Muscle of back (tissue), 3 donors: ENCODE measurements at regions not wholly inside any gene's neighbourhood (a gene's known extent, or its start where the extent isn't known, plus 50 kb on each side); places are given as distances from the start of the nearest gene placed in this dataset.

Source experiments
- DNase-seq, 3 donors: peaks; one replicate each; pipeline versions ENCODE4 v3.0.0 to v3.0.0-alpha.2; 2013

GRCh38 chr10:28781296-28781695 lies 104.0 kb downstream of the BAMBI start:
- DNase-seq, result no peak

- DNase-seq, result no peak
These were observed 105.8 kb downstream of the BAMBI start for GRCh38 chr10:28783087-28783486.

DNA sequence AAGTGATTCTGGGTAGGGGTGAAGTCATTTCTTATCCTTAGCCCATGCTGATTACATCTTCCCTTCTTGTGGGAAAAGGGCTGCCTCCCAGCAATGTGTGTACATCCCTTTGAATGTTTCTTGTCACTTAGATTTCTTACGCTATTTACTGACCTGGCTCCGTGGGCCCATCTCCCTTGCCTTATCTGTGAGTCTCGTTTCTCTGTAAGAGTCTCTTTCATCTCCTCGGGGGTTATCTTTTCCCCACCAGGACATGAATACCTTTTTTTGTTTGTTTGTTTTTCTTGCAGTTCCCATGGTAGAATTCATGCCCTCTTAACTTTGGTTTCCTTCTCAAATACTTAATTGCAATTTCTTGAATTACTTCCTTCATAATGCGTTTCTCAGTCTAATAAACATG lies 107.7 kb downstream of the BAMBI start:
- no peak for DNase-seq

GRCh38 chr10:28788252-28788651 lies 110.9 kb downstream of the BAMBI start:
- no peak for DNase-seq

DNA sequence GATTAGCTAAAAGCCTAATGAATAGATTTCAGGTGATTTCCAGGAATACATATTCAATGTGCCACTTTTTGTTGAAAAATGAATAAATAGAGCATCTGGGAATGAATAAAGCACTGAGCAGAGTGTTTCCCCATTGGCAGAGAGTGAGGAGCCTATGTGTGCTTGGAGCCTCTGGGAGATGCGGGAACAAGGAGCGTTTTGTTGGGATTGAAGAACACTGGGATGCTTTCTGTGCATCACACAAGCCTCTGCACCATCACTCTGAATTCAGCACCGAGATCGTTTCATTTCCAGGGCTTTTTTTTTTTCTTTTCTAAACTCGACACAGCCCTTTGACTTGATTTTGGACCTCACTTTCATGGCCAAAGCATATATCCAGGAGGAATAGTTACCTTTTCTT lies 111.4 kb downstream of the BAMBI start:
- no peak for DNase-seq

GRCh38 chr10:28790146-28790545 lies 112.8 kb downstream of the BAMBI start:
- DNase-seq, result no peak

DNA sequence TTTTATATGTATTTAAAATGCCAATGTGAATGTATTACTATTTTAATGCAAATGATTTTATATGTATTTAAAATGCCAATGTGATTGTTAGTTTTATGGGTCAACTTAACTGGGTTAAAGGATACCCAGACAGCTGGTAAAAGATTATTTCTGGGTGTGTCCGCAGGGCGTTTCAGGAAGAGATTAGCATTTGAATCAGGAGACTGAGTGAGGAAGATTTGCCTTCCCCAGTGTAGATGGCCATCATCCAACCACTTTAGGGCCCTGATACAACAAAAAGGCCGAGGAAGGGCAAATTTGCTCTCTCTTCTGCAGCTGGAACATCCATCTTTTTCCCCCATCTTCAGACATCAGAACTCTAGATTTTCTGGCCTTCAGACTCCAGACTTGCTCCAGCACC lies 116.2 kb downstream of the BAMBI start:
- no peak for DNase-seq

- DNase-seq, result no peak
These were observed 117.7 kb downstream of the BAMBI start for GRCh38 chr10:28794986-28795385.

DNA sequence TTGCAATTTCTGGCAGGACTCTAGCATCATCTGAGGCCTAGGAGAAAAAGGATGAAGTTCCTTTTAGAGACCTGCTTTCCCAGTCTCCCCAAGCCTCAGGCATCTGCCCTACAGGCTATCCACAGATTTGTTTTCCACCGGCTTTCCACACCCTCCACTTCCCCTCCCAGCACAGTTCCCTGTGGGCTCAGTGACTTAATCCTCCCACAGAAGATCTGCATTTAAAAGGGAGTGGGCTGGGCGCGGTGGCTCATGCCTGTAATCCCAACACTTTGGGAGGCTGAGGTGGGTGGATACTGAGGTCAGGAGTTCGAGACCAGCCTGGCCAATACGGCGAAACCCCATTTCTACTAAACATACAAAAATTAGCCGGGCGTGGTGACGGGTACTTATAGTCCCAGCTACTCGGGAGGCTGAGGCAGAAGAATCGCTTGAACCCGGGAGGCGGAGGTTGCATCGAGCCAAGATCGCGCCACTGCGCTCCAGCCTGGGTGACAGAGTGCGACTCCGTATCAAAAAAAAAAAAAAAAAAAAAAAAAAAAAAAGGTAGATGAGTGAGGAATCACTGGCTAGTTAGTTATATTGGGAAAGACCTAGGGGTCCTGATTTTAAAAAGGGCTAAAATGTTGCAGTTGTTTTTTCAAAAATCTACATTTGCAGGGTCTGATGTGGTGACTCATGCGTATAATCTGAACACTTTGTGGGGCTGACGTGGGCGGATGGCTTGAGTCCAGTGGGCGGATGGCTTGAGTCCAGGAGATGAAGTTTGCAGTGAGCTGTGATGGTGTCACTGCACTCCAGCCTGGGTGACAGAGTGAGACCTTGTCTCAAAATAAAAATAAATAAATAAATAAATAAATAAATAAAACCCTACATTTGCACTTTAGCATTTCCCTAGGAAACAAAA lies 119.5 kb downstream of the BAMBI start:
- DNase-seq, result peak in 2 of 3 donors; percentile 25 to 26

GRCh38 chr10:28797904-28798371 lies 120.6 kb downstream of the BAMBI start:
- no peak for DNase-seq

- DNase-seq, result no peak
These were observed 121.2 kb downstream of the BAMBI start for GRCh38 chr10:28798428-28798955.

- no peak for DNase-seq
These were observed 121.6 kb downstream of the BAMBI start for GRCh38 chr10:28798964-28799363.

DNA sequence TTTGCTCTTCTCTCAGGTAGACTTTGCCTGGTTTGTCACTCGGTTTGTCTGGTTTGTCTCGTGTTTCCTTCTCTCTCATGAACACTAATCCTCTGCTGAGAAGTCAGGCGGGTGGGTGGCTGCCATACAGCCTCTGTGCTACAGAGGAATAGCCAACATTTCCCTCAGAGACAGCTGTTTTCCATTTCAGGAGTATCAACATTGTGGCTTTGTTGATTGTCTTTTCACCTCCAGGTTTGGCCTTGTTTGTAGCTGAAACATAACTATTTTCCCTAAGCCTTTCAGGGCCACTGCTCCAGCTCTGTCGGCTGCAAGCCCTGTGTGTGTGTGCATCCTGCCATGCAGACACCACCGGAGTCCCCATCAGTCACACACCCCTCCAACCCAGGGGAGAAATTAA lies 122.8 kb downstream of the BAMBI start:
- peak in 1 of 3 donors; percentile 21 for DNase-seq

GRCh38 chr10:28801247-28801646 lies 123.9 kb downstream of the BAMBI start:
- no peak for DNase-seq

GRCh38 chr10:28801869-28802268 lies 124.5 kb downstream of the BAMBI start:
- no peak for DNase-seq

DNA sequence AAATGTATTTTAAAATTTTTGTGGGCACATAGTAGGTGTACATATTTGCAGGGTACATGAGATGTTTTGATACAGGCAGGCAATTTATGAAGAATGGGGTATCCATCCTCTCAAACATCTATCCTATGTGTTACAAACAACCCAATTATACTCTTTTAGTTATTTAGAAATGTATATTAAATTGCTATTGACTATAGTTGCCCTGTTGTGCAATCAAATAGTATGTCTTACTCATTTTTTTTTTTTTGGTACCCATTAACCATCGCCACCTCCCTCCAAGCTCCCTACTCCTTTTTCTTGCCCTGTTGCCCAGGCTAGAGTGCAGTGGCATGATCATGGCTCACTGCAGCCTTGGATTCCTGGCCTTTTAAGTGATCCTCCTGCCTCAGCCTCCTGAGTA lies 128.1 kb downstream of the BAMBI start:
- DNase-seq, result no peak

- no peak for DNase-seq
These were observed 129.2 kb downstream of the BAMBI start for GRCh38 chr10:28806488-28806941.

DNA sequence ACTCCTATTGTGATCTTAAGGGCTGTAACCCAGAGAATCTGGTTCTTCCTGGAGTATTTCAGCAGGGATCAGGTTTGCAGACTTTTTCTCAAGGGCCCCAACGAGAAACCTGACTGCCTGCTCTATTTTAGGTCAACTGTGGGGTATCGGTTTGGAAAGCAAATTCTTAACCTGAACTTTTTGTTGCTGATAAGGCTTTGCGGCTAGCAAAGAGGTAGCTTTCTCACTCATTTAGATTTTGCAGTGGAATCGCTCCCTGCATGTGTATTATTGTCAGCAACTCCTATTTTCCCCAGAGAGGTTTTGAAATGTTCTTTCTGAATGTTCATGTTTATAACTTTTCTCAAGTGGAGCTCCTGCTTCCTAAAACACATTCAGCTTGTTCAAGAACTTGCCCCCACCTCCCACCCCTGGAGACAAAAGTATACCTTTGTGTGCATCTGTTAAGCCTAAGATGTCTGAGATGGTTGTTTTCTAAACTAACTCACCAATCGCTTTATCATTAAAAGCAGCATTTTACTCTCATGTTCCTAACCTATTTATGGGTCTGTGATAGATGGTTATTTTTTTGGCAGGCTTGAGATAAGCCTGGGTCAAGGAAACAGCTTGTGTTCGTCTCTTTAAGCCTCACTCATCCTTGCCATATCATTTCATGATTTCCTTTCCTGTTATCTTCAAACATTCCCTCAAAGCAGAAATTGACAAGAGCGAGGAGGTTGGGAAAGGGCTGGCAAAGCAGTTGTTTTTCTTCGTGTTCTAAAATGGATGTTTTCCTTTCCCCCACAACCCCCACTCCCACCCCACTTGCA lies 129.8 kb downstream of the BAMBI start:
- DNase-seq, result no peak

- peak in 1 of 3 donors; percentile 17 for DNase-seq
These were observed 130.7 kb downstream of the BAMBI start for GRCh38 chr10:28807760-28808613.

GRCh38 chr10:28808693-28809092 lies 131.4 kb downstream of the BAMBI start:
- no peak for DNase-seq

DNA sequence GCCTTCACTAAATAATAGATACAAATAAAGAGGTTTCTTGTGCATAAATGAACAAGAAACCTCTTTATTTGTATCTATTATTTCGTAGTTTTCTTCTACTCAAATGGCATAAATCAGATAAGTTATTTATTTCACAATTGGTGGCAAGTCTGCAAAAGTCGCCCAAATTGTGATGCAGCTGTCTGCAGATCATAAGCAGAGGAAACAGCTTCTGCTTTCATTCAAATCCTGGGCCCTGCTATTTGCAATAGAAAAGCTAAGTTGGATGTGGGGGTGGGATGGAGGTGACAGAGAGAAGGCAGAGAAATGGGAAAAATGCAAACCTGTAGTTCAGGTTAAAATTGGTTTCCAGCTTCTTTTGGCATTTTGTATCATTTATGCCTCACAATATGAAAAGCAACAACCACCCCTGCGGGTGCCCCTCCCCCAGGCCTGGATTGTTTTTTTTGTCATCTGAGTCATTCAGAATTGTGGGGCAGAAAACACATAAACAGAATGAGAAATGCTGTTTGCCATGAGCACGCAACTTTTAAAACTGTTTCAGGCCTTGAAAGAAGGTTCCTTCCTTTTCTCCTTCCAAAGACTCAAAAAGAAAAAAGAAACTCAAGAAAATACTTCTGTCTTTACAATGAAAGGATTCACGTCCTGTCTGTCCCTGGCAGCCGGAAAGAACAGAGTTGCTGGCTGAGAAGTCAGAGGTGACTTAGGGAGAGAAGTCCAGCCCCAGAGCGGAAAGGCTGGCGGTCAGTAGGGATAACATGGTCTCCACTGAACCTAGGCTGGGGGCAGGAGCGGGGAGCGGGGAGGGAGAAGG lies 132.9 kb downstream of the BAMBI start:
- DNase-seq, result no peak
